Inferior parietal cortex (tissue), 1 donor: ENCODE measurements at regions not wholly inside any gene's neighbourhood (a gene's known extent, or its start where the extent isn't known, plus 50 kb on each side); places are given as distances from the start of the nearest gene placed in this dataset.

Experiments
- DNase-seq: peaks from one replicate; pipeline ENCODE4 v3.0.0-alpha.2; 2016; ENCODE audit errors: extremely low spot score

GRCh38 chr7:112882991-112883390 is 92.8 kb upstream of the TMEM168 start:
- no peak for DNase-seq

DNA sequence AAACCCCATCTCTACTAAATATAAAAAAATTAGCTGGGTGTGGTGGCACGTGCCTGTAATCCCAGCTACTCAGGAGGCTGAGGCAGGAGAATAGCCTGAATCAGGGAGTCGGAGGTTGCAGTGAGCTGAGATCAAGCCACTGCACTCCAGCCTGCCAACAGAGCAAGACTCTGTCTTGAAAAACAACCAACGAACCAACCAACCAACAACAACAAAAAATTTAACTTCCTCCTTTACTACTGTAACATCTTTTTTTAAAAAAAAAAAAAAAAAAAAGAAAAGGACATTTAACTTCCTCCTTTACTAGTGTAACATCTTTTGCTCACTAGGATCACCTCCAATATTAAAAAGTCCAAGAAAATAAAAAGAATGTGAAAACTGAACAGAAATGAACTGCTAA is 92.3 kb upstream of the TMEM168 start:
- no peak for DNase-seq

DNA sequence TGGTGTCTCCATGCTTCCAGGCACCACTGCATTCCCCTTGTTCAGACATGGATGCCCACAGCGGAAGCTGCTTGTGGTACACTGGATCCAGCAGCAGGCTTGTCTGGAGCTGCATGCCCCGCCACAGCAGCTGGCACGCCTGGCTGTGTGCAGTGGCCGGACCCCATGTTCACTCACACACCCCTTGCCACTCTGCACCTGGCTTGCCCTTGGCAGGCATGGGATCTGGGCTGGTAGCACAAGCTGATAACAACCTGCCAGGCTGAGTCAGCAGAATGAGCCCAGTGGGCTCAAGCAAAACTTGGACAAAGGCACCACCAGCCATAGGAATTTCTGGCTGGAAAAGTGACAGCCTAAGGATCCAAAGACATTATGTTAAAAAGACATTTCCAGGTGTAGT is 91.8 kb upstream of the TMEM168 start:
- no peak for DNase-seq

GRCh38 chr7:112880818-112881418 is 90.7 kb upstream of the TMEM168 start:
- no peak for DNase-seq

- no peak for DNase-seq
These were observed 87.7 kb upstream of the TMEM168 start for GRCh38 chr7:112877691-112878460.

DNA sequence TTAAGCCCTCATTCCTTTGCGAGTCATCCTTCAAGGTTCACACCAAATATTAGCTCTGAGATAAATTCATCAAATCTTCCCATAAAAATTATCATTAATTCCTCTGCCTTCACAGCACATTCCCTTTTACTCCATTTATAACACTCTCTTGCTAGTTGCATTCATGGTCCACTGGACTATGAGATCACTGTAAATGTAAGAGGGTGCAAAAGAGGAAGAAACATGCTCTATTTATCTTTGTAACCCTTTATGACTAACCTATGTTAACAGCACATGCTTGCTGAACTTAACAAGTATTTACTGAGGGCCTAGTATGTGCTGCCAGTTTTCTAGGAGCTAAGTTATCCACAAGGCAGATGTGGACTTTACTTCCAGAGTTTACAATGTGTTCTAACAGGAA is 86.7 kb upstream of the TMEM168 start:
- no peak for DNase-seq

DNA sequence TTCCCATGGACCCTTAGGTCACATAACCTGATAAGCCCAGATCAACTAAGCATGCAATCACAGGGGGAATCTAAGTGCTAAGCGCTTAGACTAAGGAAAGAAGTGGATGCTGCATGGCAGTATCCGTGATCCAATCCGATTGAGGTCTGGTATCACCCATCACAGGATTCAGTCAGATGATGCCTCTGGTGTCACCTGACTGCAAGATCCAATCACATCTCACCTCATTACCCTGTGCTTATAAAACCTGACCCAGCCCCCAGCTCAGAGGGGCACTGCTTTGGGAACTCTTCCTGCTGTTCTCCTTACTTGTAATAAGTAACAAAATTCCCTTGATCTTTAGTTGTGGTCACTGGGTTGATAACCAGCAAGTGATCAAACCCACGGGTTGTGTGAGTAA is 84.7 kb upstream of the TMEM168 start:
- DNase-seq, result no peak

- DNase-seq, result no peak
These were observed 83.8 kb upstream of the TMEM168 start for GRCh38 chr7:112873831-112874553.

DNA sequence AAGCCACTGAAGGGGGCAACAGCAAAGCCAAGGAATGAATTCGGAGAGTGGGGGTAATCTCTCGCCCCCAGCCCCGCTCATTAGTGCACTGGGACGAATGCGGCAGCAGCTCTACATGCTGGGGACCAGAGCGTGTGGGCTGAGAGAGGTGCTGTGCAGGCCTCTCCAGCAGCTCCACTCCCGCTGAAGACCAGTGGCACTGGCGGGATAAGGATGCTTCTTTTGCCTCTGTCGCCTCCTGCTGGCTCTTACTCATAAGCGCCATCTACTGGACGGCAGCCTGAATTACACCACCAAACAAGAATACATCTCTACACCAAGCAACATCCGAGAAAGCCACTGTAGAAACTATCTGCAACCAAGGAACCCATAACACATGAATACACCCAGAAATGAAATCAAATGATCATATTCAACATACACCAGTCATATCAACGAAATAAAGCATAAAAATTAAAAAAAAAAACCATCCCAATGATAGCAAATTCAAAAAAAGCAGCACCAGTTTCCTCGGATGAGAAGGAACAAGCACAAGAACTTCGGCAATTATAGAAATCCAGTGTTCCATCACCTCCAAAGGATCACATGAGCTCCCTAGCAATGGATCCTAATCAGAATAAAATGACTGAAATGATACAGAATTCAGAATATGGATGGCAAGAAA is 79.0 kb upstream of the TMEM168 start:
- no peak for DNase-seq

- no peak for DNase-seq
These were observed 78.4 kb upstream of the TMEM168 start for GRCh38 chr7:112868609-112869008.

GRCh38 chr7:112866424-112866823 is 76.2 kb upstream of the TMEM168 start:
- no peak for DNase-seq

DNA sequence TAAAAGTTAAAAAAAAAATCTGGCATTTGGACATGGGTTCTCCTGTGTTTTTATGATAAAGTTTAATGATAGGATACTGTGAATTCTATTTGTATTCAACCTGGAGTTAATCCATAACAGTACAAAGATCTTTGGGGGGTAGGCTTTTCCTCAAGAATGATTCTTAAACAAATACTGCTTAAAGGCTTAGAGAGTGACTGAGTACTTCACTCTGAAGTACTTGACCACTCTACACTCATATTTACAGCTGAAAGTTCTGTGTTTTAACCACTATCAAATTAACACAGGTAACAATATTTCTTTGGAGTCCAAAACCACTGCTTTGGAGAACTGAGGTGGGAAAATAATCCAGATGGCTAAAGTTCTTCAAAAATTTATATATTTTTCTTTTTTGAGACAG is 74.2 kb upstream of the TMEM168 start:
- DNase-seq, result no peak

GRCh38 chr7:112858838-112859237 is 68.6 kb upstream of the TMEM168 start:
- DNase-seq, result no peak

DNA sequence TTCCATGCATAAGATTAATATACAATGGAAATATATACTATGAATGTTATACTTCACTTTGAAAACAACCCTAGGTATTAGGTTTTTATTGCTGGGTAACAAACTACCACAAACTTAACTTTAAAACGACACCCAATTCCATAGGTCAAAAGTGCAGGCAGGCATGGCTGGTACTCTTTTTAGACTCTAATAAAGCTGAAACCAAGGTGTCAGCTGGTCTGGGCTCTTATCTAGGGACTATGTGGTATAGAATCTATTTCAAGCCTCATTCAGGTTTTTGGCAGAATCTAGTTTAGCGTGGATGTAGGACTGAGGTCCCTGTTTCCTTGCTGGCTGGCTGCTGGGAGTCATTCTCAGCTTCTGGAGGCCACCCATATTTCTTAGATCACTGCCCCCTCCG is 65.0 kb upstream of the TMEM168 start:
- no peak for DNase-seq

- DNase-seq, result no peak
These were observed 64.0 kb upstream of the TMEM168 start for GRCh38 chr7:112854169-112854568.

GRCh38 chr7:112853422-112853821 is 63.2 kb upstream of the TMEM168 start:
- DNase-seq, result no peak

DNA sequence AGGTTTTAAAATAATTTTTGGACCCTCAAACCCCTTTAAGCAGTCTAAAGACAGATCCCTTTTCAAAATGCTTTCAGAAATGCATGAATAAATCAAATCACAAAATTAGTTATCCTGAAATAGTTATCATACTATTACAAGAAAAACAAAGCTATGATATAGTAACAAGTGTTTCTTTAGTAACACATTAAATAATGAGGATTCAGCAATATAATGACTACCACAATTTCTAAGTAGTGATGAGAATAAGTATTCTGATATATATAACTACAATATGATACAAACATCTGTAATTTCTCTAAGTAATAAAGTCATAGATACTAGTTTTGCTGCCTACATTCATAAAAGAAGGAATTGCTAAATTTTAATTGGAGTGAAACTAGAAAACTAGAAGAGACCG is 53.0 kb upstream of the TMEM168 start:
- DNase-seq, result no peak
